GM12873 (cell line): ENCODE measurements at regions not wholly inside any gene's neighbourhood (a gene's known extent, or its start where the extent isn't known, plus 50 kb on each side); places are given as distances from the start of the nearest gene placed in this dataset.

Experiments used
- CTCF ChIP-seq: IDR thresholded peaks from 2 replicates; pipeline ENCODE4 v1.5.1; 2012; ENCODE audit warnings: low read depth, mild to moderate bottlenecking, moderate library complexity, low read length, control low read depth; ENCODE audit not compliant: insufficient read depth; ENCODE audit errors: missing control alignments

GRCh38 chr21:23111070-23111600 lies 2112.9 kb downstream of the NCAM2 start:
- no peak for TF ChIP-seq CTCF

- no peak for TF ChIP-seq CTCF
Measured at GRCh38 chr21:23119491-23119890, 2121.3 kb downstream of the NCAM2 start.

GRCh38 chr21:23127973-23128372 lies 2129.8 kb downstream of the NCAM2 start:
- TF ChIP-seq CTCF: no peak

- TF ChIP-seq CTCF: no peak
Measured at GRCh38 chr21:23130308-23130707, 2132.1 kb downstream of the NCAM2 start.

- no peak for TF ChIP-seq CTCF
Measured at GRCh38 chr21:23131177-23131576, 2133.0 kb downstream of the NCAM2 start.

- no peak for TF ChIP-seq CTCF
Measured at GRCh38 chr21:23138797-23139196, 2140.6 kb downstream of the NCAM2 start.

- no peak for TF ChIP-seq CTCF
Measured at GRCh38 chr21:23152130-23152529, 2153.9 kb downstream of the NCAM2 start.
